CD4-positive, alpha-beta T cell treated with Interferon gamma for 1 hour (primary cell): ENCODE measurements at regions not wholly inside any gene's neighbourhood (a gene's known extent, or its start where the extent isn't known, plus 50 kb on each side); places are given as distances from the start of the nearest gene placed in this dataset.

ENCODE experiments used
- DNase-seq: peaks from one replicate; pipeline ENCODE4 v3.0.0-alpha.2; 2020

DNA sequence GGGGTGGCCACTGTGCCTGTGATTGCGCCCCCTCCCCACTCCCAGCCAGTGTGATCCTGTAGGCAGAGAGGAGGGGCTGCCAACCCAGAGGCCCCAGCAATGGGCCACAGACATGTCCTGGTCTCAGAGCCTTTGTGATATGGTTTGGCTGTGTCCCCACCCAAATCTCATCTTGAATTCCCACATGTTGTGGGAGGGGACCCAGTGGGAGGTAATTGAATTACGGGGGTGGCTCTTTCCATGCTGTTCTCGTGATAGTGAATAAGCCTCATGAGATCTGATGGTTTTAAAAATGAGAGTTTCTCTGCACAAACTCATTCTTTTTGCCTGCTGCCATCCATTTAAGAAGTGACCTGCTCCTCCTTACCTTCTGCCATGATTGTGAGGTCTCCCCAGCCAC is 56.8 kb upstream of the ZNF469 start:
- no peak for DNase-seq

DNA sequence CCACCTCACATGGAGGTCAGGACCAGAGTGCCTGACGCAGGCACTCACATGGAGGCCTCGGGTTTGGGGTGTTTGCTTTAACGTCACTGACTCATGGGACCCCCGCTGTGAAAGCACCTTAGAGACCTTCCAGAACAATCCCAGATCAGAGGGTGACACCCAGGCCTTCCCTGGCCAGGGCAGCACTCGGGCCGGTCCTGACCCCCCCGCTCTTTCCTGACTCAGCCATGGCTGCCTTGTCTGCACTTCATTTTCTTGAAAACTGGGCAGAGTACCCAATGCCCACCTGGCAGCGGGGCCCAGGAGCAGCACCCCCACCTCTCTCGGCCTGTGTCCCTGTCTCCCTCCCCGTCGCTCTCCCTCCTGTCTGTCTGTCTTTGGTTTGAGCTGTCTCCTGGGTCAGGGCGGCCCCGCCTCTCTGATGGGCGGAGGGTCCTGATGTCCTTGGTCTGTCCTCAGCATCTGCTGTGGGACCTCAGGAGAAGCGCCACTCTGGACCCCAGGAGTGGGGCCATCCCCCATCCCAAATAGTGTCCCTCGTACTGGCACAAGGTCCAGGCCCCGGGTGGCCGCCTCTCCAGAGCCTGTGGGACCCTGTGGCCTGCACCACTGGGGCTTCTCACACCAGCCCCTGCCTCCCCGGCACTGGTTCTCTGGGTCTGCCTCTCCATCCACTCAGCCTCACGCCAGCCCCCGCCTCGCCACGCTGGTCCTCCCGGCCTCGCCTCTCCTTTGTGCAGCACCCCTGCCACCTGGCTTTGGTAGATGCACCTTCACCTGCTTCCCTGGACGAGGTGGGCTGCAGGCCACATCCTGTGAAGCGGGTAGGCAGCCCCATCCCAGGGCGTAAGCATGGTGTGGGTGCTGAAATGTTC is 55.9 kb upstream of the ZNF469 start:
- DNase-seq: no peak

DNA sequence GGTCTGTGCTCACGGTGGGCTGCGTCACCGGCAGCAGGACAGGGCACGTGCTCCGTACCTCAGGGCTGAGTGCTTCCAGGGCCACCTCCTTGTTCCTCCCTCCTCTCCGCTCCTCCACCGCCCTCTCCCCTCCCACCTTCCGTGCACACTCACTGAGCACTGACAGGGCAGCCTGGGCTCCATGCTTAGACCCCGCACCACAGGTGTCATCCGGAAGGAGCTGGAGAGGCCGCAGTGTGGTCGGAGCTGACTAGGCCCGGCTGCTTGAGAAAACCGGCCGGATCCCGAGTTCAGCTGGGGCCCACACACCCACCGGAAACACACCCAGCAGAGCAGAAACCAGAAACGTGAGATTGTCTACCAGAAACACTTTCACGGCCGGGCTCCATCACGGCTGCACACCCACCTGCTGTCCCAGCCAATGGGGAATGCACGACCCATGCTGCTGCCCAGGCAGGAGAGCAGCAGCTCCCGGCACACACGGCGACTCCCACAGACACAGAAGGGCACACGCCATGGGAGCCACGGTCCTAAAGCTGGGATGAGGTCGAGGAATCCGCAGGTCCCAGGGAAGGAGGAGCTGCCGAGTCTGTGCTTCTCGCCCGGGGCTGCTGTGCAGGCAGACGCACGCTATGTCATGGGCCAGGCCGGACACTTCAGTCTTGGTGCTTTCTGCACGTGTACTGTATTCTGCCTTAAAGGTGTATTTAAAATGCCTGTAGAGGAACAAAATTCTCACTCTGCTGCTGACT is 55.0 kb upstream of the ZNF469 start:
- no peak for DNase-seq

DNA sequence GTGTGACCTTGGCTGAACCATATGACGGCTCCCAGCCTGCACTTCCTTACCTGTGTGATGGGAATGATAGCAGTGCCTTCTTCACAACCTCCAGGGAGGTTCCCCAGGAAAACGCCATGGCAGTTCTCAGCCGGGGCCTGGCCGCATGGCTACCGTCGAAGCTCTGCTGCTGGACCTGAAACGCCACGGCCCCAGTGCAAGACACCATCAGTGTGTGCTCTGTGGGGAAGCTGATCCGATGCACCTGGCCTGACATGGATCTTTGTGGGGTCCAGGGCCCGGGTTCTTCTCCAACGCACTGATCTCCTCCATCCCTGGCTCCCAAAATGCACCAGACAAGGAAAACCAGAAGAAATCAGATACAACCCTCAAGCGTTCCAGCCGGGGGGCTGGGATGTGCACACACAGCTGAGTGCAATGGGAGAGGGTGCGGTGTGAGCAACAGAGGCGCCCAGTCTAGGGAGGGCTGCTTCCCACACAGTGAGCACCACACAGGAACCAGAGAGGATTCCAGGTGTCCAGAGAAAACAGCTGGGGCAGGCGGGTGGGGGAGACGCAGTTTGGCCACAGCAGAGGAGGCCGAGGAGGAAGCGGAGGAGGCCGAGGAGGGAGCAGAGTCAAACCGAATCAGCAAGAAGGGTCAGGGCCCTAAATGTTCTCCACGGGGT is 54.3 kb upstream of the ZNF469 start:
- DNase-seq: no peak

DNA sequence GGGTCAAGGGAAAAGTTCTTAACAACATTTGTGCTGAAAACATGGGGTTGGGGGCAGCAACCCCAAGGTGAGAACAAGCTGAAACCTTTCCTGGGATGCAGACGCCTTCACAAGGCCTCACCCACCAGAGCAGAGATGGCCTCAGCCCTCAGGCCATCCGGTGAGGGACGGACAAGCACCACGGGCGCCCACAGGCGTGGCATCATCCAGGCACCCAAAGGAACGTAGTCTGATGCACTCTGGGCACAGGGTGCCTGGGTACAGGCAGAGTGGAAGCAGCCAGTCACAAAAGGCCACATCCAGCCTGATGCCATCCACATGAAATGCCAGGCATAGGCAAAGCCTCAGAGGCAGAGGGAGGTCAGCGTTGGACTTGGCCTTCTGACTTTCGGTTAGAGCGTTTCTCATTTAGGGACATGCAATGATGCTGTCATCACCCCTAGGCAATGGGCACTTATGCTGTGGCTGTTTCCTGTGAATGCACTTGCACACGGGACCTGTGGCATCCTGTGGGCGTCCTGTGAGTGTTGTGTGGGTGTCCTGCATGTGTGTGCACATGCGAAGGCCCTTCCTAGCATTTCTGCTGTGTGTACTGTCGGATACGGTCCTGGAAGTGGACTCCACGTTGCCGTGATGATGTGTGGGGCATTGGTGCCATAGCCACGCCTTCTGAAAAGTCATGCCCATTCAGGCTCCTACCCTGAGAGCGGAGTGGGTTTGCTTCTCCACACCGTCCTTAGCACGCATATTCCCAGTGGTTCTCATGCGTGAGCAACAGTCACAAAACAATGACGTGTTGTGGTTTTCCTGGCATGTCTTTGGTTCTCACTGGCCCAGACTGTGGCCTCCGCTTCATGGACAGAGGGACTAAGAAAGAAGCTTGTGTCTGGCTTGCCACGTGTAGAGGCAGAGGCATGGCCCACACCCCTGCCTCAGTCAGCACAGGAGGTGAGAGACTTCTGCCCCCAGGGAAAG is 52.7 kb upstream of the ZNF469 start:
- DNase-seq: no peak

DNA sequence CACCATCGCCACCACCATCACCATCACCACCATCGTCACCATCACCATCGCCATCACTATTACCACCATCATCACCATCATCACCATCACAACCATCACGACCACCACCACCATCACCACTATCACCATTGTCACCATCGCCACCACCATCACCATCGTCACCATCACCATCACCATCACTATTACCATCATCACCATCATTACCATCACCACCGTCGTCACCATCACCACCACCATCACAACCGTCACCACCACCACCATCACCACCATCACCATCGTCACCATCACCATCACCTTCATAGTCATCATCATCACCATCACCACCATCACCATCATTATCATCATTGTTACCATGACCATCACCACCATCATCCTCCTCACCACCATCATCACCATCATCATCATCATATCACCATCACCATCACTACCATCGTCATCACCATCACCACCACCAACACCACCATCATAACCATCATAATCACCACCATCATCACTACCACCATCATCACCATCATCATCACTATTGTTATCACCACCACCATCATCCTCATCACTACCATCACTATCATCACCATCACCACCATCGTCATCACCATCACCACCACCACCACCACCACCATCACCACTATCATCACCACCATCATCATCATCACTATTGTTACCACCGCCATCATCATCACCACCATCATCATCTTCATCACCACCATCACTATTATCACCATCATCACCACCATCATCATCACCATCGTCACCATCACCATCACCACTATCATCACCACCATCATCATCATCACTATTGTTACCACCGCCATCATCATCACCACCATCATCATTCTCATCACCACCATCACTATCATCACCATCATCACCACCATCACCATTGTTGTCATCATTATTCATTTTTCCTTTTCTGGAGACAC is 51.5 kb upstream of the ZNF469 start:
- no peak for DNase-seq

DNA sequence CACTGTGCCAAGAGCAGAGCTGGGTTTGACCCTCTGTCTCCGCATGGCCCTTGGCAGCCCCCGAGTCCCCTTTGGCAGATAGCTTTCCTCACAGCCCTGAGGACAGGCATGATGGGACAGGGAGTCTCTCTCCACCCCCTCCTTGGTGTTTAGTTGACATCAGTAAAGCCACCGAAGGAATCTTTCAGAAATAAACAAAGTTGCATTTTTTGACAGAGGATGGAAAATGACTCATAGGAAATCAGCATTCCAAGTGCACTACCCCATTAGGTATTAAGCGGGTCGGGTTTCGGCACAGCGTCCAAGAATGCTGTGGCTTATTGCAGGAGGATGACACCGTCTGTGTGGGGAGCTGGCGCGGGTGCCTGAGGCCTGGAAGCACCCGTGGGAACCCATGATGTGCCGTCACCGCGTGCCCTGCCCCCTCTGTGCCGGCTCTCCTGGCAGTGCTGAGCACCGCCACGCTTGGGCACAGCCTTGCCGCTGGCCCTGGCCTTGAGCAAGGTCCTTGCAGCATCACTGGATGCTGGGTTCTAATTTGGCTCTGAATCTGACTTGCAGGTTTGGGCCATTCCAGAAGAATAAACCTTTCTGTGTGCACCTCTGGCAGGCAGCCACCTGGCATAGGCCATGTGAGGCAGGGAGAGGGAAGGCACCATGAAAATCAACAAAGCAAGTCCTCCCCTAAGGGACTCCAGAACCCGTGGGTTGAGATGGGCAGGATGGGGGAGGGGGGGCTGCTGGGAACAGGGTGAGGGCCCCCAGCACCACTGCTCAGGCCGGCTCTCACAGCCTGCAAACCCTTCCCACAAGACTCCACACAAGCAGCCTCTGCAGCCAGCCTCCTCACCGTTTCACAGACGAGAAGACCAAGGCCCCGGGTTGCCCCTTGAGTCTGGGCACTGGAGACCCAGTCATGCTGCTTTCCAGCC is 50.5 kb upstream of the ZNF469 start:
- no peak for DNase-seq

DNA sequence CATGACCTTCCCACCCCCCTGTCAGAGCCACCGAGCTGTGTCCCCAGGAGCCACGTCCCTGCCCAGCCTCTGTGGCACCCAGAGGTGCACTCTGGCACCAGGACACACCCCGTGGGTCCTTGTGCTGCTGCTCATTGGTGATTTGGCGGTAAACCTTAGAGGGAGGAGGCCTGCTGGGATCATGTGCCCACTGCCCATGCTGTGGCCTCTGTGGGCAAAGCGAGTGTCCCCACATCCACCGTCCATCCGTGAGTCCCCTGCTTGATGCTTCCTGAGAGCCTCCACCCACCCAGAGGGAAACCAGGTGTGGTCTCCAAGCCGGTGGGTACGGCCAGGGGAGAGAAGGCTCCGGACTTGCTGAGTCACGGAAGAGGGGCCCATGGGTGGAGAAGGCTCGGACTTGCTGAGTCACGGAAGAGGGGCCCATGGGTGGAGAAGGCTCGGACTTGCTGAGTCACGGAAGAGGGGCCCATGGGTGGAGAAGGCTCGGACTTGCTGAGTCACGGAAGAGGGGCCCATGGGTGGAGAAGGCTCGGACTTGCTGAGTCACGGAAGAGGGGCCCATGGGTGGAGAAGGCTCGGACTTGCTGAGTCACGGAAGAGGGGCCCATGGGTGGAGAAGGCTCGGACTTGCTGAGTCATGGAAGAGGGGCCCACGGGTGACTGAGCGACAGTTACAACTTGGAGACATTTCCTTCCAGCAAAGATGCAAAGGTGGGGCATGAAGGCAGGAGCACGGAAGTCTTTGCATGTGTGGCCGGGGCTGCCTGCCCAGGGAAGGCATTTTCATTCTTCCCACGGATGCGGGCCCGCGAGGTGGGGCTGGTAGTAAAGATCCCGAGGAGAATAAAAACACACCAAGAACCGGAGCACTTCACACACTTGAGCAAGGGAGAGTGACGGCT is 49.6 kb upstream of the ZNF469 start:
- DNase-seq: peak; percentile 27
